ENCODE measurements at regions not wholly inside any gene's neighbourhood (a gene's known extent, or its start where the extent isn't known, plus 50 kb on each side); places are given as distances from the start of the nearest gene placed in this dataset.

DNA sequence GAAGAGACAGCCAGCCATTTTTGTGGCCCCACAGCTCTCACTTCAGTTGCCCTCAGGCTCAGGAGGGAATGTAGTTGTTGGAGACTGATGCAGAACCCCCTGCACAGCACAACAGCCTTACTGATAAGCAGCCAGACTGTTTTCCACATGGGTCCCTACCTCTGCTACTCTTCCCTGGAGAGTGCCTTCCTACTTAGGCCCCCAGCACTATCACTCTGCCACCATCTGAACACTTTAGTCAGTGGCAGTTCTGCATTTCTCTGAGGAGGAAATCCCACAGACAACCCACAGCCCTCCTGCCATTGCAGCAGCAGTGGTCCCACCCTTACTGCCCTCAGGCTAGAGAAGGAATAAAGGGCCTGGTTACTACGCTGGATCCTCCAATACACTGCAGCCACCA is 61.8 kb upstream of the PTPRD start:
- Mint-ChIP-seq H3K36me3 (ENCODE audit: low read depth) (no peaks in the 10 kb centered on the region), H3K9me3 (ENCODE audit: low read depth) (peaks cover 19% of the 10 kb centered on the region), H3K27me3 (no peaks in the 10 kb centered on the region), H3K4me1 (no peaks in the 10 kb centered on the region), H3K27ac (no peak overlapping the region), H3K4me3 (no peak overlapping the region)
- CTCF ChIA-PET: no interaction called here
- POLR2A ChIA-PET: no interaction called here
- intact Hi-C loops (cut with DNase I, micrococcal nuclease): no loop called here
- ATAC-seq (no peak), DNase-seq (no peak)

DNA sequence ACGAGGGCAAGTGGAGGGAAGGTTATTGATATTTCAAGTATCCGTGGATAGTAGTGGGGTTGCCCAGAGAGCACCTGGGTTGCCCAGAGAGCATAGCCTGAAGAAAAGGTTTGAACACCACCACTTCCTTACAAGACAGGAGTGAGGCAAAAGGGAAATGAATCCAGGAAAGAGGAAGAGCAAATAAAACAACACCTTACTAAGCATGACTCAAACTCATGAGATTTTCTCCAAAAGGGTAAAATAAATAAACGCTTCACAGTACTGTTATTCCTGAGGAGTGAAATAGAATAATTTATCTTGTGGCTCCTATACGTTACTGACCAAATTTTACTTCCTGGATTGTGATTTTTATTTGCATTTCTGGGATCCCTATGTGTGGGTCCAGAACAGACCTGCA is 65.2 kb upstream of the PTPRD start:
- H3K36me3 Mint-ChIP-seq (ENCODE audit: low read depth): no peaks in the 10 kb centered on the region
- intact Hi-C loops (cut with DNase I, micrococcal nuclease): no loop called here
- H3K9me3 Mint-ChIP-seq (ENCODE audit: low read depth): peaks cover 21% of the 10 kb centered on the region
- H3K4me1 Mint-ChIP-seq: no peaks in the 10 kb centered on the region
- DNase-seq (no peak), ATAC-seq (no peak)
- H3K27ac Mint-ChIP-seq: no peak overlapping the region
- ChIA-PET POLR2A (no interaction called here), CTCF (no interaction called here)
- H3K27me3 Mint-ChIP-seq: no peaks in the 10 kb centered on the region
- H3K4me3 Mint-ChIP-seq: no peak overlapping the region

DNA sequence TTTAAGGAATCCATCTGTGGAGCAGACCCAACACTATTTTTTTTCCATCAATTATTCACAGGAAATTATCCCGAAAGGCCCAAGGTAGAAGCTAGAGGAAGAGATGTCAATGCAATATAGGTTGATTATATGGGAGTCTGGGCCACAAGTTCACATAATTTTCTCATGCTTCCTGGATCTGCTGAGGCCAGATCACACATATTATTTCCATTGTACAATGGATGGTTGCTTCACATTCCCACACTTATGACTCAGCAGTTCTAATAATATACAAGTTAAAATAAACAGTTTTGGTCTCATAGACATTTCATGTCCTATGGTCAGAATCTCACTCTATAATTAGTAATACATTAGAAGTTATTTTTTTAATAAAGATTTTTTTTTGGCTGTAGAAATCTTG is 66.0 kb upstream of the PTPRD start:
- Mint-ChIP-seq H3K27me3 (no peaks in the 10 kb centered on the region), H3K27ac (no peak overlapping the region), H3K4me3 (no peak overlapping the region), H3K4me1 (no peaks in the 10 kb centered on the region), H3K36me3 (ENCODE audit: low read depth) (no peaks in the 10 kb centered on the region), H3K9me3 (ENCODE audit: low read depth) (peaks cover 18% of the 10 kb centered on the region)
- CTCF ChIA-PET: no interaction called here
- ATAC-seq: no peak
- no peak for DNase-seq
- POLR2A ChIA-PET: no interaction called here
- intact Hi-C loops (cut with DNase I, micrococcal nuclease): no loop called here

DNA sequence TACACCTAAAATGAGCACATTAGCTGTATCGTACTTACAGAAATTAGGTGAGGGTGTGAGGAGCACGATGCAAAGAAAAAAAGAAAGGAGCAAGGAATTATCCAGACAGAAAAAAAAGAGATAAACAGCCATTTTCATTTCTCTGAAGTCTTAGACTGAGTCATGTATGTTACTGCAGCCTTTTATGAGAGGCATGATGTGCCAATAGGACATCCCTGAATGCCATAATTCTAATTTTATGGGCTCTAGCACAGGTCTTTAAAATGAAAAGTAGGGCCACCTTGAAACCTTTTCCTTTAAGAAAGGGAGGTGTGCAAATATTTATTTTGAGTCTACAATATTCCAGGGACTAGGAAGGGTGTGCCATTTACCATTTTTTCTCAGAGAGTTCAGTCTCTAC is 74.1 kb upstream of the PTPRD start:
- DNase-seq (no peak), ATAC-seq (no peak)
- peaks cover 17% of the 10 kb centered on the region for H3K9me3 Mint-ChIP-seq (ENCODE audit: low read depth)
- ChIA-PET CTCF (no interaction called here), POLR2A (no interaction called here)
- no peaks in the 10 kb centered on the region for H3K36me3 Mint-ChIP-seq (ENCODE audit: low read depth)
- no peak overlapping the region for H3K4me3 Mint-ChIP-seq
- H3K27ac Mint-ChIP-seq: no peak overlapping the region
- no peaks in the 10 kb centered on the region for H3K27me3 Mint-ChIP-seq
- no peaks in the 10 kb centered on the region for H3K4me1 Mint-ChIP-seq
- intact Hi-C loops (cut with DNase I, micrococcal nuclease): no loop called here

DNA sequence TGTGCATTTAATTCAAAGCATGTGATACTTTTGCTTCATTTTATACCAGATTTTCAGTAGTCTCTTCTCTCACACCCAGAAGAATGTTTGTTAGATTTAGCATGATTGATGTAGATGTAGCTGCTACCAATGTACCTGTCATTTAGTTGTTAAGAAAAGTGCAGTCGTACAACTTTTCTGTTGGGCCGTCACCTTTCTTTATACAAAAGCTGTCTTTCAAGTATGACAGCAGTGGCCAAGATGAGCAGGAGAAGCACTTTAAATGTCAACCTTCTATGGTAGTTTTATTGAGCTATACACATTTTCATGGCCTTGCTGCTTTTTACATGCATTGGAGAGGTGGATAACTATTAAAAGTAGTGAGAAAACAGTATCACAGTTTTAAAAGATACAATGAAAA is 77.7 kb upstream of the PTPRD start:
- no peaks in the 10 kb centered on the region for H3K4me1 Mint-ChIP-seq

DNA sequence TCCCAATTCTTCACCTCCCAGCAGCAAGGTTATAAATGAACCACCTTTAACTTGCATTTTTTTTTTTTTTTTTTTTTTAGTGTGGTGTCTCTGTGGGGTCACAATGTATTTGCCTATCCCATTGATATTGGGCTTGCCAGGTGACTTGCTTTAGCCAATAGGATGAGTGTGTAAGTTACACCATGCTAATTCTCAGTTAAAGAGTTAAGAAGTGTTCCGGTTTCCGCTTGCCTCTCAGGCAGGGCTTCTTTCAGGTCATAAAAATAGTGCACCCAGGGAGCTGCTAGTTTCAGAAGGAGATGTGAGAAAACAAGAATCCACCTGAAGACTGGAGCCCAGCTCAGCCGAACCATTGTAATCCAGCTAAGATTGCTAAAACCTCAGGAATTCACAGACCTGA is 84.2 kb upstream of the PTPRD start:
- H3K27ac Mint-ChIP-seq: no peak overlapping the region
- DNase-seq (no peak), ATAC-seq (no peak)
- H3K4me1 Mint-ChIP-seq: no peaks in the 10 kb centered on the region
- peaks cover 7% of the 10 kb centered on the region for H3K9me3 Mint-ChIP-seq (ENCODE audit: low read depth)
- H3K4me3 Mint-ChIP-seq: no peak overlapping the region
- POLR2A ChIA-PET: no interaction called here
- CTCF ChIA-PET: no interaction called here
- H3K27me3 Mint-ChIP-seq: no peaks in the 10 kb centered on the region
- intact Hi-C loops (cut with DNase I, micrococcal nuclease): no loop called here
- H3K36me3 Mint-ChIP-seq (ENCODE audit: low read depth): no peaks in the 10 kb centered on the region

More for the DNA sequence above, 77.7 kb upstream of the PTPRD start:
- ChIA-PET POLR2A (no interaction called here), CTCF (no interaction called here)
- no peak overlapping the region for H3K4me3 Mint-ChIP-seq
- H3K9me3 Mint-ChIP-seq (ENCODE audit: low read depth): peaks cover 18% of the 10 kb centered on the region
- DNase-seq (no peak), ATAC-seq (no peak)
- intact Hi-C loops (cut with DNase I, micrococcal nuclease): no loop called here
- H3K27ac Mint-ChIP-seq: no peak overlapping the region
- H3K36me3 Mint-ChIP-seq (ENCODE audit: low read depth): no peaks in the 10 kb centered on the region
- no peaks in the 10 kb centered on the region for H3K27me3 Mint-ChIP-seq

DNA sequence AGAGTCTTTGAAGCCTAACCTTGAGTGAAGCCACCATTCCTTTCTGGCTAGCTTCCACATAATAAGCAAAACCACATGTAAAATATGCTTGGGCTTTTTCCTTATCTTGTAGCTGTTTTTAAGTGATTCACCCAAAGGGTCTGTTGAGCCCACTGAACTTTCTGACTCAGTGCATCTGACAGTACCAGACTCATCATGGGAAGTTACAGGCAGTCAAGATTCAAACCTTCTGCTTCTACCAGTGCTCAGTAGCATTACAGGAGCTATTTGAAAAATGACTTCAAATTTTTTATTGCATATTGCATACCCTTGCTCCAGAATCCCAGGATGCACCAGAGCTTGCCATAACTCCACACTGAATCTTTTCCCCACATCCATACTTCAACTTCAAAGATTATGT is 87.5 kb upstream of the PTPRD start:
- no peak for ATAC-seq
- POLR2A ChIA-PET: no interaction called here
- H3K9me3 Mint-ChIP-seq (ENCODE audit: low read depth): peaks cover 6% of the 10 kb centered on the region
- no peak for DNase-seq
- no peak overlapping the region for H3K4me3 Mint-ChIP-seq
- CTCF ChIA-PET: no interaction called here
- intact Hi-C loops (cut with DNase I, micrococcal nuclease): no loop called here
- H3K4me1 Mint-ChIP-seq: no peaks in the 10 kb centered on the region
- H3K36me3 Mint-ChIP-seq (ENCODE audit: low read depth): no peaks in the 10 kb centered on the region
- no peaks in the 10 kb centered on the region for H3K27me3 Mint-ChIP-seq
- no peak overlapping the region for H3K27ac Mint-ChIP-seq

DNA sequence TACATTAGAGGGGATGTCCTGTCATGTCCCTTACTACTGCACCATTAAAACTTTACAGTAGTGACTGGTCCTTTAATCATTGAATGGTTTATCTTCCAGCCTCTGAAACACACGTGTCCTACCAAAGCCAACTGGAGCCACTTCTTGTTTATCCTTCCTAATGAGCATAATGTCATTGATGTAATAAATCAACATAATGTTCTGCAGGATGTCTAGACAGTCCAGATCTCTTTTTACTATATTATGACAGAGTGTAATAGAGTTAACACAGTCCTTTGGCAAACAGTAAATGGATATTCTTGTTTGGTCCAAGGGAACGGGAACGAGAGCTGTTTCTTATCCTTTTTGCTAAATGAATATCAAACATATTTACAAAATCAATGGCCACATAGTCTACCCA is 88.1 kb upstream of the PTPRD start:
- no peaks in the 10 kb centered on the region for H3K27me3 Mint-ChIP-seq
- no peak overlapping the region for H3K27ac Mint-ChIP-seq
- CTCF ChIA-PET: no interaction called here
- intact Hi-C loops (cut with DNase I, micrococcal nuclease): no loop called here
- peaks cover 7% of the 10 kb centered on the region for H3K9me3 Mint-ChIP-seq (ENCODE audit: low read depth)
- ATAC-seq (no peak), DNase-seq (no peak)
- no peaks in the 10 kb centered on the region for H3K36me3 Mint-ChIP-seq (ENCODE audit: low read depth)
- POLR2A ChIA-PET: no interaction called here
- H3K4me1 Mint-ChIP-seq: no peaks in the 10 kb centered on the region
- H3K4me3 Mint-ChIP-seq: no peak overlapping the region

DNA sequence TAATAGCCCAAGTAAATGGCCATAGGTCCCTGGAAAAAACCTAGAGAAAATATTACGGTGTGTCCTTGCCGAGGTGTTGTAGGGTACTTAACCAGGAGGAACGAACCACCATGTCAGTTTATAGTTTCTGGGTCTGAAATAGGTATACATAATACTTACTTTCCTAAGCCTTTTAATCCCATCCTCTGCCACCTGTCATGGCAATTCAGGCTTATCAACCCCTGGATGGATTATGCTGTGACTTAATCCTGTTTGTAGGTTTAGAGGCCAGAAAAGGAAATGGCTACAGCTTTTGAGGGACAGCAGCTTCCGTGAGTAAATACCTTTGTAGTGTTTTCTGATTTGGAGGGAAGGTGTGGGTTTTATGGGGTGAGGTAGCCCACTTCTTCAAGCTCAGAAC is 89.1 kb upstream of the PTPRD start:
- H3K4me3 Mint-ChIP-seq: no peak overlapping the region
- ChIA-PET CTCF (no interaction called here), POLR2A (no interaction called here)
- no peak for DNase-seq
- H3K36me3 Mint-ChIP-seq (ENCODE audit: low read depth): no peaks in the 10 kb centered on the region
- intact Hi-C loops (cut with DNase I, micrococcal nuclease): no loop called here
- H3K27ac Mint-ChIP-seq: no peak overlapping the region
- H3K4me1 Mint-ChIP-seq: no peaks in the 10 kb centered on the region
- H3K27me3 Mint-ChIP-seq: no peaks in the 10 kb centered on the region
- no peak for ATAC-seq
- H3K9me3 Mint-ChIP-seq (ENCODE audit: low read depth): peaks cover 10% of the 10 kb centered on the region

DNA sequence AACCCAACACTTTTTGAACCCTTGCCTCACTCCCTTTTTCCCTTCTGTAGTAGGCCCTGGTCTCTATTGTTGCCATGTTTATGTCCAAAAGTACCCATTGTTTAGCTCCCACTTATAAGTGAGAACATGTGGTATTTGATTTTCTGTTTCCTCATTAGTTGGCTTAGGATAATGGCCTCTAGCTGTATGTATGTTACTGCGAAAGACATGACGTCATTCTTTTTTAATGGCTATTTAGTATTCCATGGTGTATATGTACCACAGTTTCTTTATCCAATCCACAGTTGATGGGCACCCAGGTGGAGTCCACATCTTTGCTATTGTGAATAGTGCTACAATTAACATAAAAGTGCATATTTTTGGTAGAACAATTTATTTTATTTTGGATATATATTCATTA is 90.3 kb upstream of the PTPRD start:
- ATAC-seq (no peak), DNase-seq (no peak)
- no peak overlapping the region for H3K4me3 Mint-ChIP-seq
- no peaks in the 10 kb centered on the region for H3K4me1 Mint-ChIP-seq
- ChIA-PET CTCF (no interaction called here), POLR2A (no interaction called here)
- H3K27me3 Mint-ChIP-seq: no peaks in the 10 kb centered on the region
- H3K9me3 Mint-ChIP-seq (ENCODE audit: low read depth): peaks cover 9% of the 10 kb centered on the region
- no peaks in the 10 kb centered on the region for H3K36me3 Mint-ChIP-seq (ENCODE audit: low read depth)
- H3K27ac Mint-ChIP-seq: no peak overlapping the region
- intact Hi-C loops (cut with DNase I, micrococcal nuclease): no loop called here

DNA sequence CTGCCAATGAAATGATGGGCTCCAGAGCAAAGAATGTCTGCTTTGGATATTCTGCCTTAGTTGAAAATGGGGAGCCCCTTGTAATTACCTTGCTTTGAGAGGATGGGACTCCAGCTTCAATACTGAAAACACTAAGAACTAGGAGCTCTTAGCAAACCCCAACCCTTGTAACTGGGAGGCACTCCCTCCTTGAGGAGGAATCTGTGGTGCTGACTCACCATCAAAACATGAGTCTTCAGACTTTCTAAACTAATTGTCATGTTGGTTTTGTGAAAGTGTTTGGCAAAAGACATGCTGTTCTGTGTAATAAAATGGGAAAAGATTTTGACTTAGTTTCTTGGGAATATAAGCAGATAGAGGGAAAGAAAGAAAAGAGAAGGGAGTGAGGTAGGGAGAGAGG is 91.9 kb upstream of the PTPRD start:
- no peak overlapping the region for H3K27ac Mint-ChIP-seq
- H3K4me1 Mint-ChIP-seq: no peaks in the 10 kb centered on the region
- intact Hi-C loops (cut with DNase I, micrococcal nuclease): no loop called here
- POLR2A ChIA-PET: no interaction called here
- DNase-seq: no peak
- H3K4me3 Mint-ChIP-seq: no peak overlapping the region
- no peaks in the 10 kb centered on the region for H3K27me3 Mint-ChIP-seq
- peaks cover 10% of the 10 kb centered on the region for H3K9me3 Mint-ChIP-seq (ENCODE audit: low read depth)
- CTCF ChIA-PET: no interaction called here
- no peak for ATAC-seq
- H3K36me3 Mint-ChIP-seq (ENCODE audit: low read depth): no peaks in the 10 kb centered on the region

DNA sequence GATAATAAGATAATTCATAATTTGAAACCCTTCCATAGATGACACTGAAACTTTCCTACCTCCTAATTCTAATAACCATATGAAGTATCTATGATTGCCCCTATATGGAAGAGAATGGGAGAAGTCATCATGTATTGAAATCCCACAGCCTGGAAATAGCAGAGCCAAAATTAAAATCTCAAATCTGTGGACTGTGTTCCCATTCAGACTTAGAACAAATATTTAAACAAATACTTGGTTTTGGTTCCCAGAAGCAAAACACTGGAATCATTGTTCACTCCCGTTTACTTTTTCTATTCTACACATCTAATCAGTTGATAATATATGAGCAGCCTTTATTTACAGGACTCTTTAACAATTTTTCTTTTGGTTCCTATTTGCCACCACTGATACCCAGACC is 92.6 kb upstream of the PTPRD start:
- no peak overlapping the region for H3K27ac Mint-ChIP-seq
- H3K36me3 Mint-ChIP-seq (ENCODE audit: low read depth): no peaks in the 10 kb centered on the region
- H3K9me3 Mint-ChIP-seq (ENCODE audit: low read depth): peaks cover 10% of the 10 kb centered on the region
- H3K4me3 Mint-ChIP-seq: no peak overlapping the region
- no peaks in the 10 kb centered on the region for H3K27me3 Mint-ChIP-seq
- CTCF ChIA-PET: no interaction called here
- POLR2A ChIA-PET: no interaction called here
- H3K4me1 Mint-ChIP-seq: no peaks in the 10 kb centered on the region
- DNase-seq (no peak), ATAC-seq (no peak)
- intact Hi-C loops (cut with DNase I, micrococcal nuclease): no loop called here

DNA sequence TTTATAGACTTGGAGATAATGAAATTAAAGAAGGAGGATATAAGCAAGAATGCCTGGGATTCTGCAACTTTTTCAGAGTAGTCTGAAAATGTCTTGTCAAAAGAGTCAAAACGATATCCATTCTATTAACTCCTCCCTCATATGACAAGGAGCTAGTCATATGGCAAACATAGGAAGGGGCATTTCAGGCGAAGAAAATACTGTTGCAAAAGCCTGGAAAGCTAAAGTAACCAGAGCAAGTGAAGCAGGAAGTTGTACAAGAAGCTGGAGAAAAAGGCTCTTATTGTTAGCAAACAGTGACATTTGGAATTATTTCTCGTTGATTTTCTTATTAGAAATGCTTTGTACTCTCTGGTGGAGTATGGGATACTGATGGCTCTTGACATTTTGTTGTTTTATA is 94.0 kb upstream of the PTPRD start:
- POLR2A ChIA-PET: no interaction called here
- Mint-ChIP-seq H3K27ac (no peak overlapping the region), H3K4me3 (no peak overlapping the region), H3K27me3 (no peaks in the 10 kb centered on the region), H3K9me3 (ENCODE audit: low read depth) (peaks cover 15% of the 10 kb centered on the region), H3K36me3 (ENCODE audit: low read depth) (no peaks in the 10 kb centered on the region), H3K4me1 (no peaks in the 10 kb centered on the region)
- intact Hi-C loops (cut with DNase I, micrococcal nuclease): no loop called here
- ATAC-seq: no peak
- CTCF ChIA-PET: interaction anchor here (0.9 kb wide), 1 partner anchor 18 kb away, joined by 3 read pairs; no protein-coding TSS in a partner anchor
- no peak for DNase-seq

Data from activated CD4-positive, alpha-beta T cell treated with anti-CD3 and anti-CD28 coated beads for 36 hours (primary cell).